ENCODE measurements at regions not wholly inside any gene's neighbourhood (a gene's known extent, or its start where the extent isn't known, plus 50 kb on each side); places are given as distances from the start of the nearest gene placed in this dataset.

- Histone ChIP-seq H2BK12ac (ENCODE audit: low read depth, low read length) (no peak overlapping the region), H3K27ac (ENCODE audit: low read depth, low read length) (no peak overlapping the region), H3K23me2 (ENCODE audit: low read depth, low read length) (no peaks in the 10 kb centered on the region), H3K23ac (ENCODE audit: insufficient read length) (no peak overlapping the region), H3K18ac (ENCODE audit: extremely low read depth, low read length) (no peak overlapping the region), H4K91ac (replicated peaks; ENCODE audit: insufficient read length, low read length) (no peak overlapping the region), H2AK5ac (ENCODE audit: low read depth, low read length) (no peak overlapping the region), H4K8ac (ENCODE audit: extremely low read depth, insufficient read depth, low read length) (no peak overlapping the region), H3K4ac (replicated peaks; ENCODE audit: insufficient read length, low read depth, low read length) (no peak overlapping the region), H3K36me3 (ENCODE audit: control insufficient read depth in 2 of 4, insufficient read depth in 4 of 4, low read length in 3 of 4) (no peaks in the 10 kb centered on the region), H3K4me3 (ENCODE audit: extremely low read depth in 1 of 4, insufficient read depth in 2 of 4, low read depth in 3 of 4, low read length in 4 of 4) (no peak overlapping the region), H2BK20ac (ENCODE audit: low read length) (no peak overlapping the region), H3K27me3 (replicated peaks in 1 of 4; ENCODE audit: control insufficient read depth in 3 of 4, extremely low read depth in 1 of 4, insufficient read depth in 3 of 4, low read length in 3 of 4) (no peaks in the 10 kb centered on the region), H4K5ac (ENCODE audit: insufficient read length, low read depth, low read length) (no peak overlapping the region), H2BK5ac (ENCODE audit: low read depth, low read length) (no peak overlapping the region), H3K9me3 (ENCODE audit: insufficient read depth in 2 of 2, low read depth in 1 of 2, low read length in 1 of 2) (0 out of 4 replicates have a peak, but pooled peaks cover 0 to 4% of the 10 kb centered on the region in 2 experiments), H3K4me2 (ENCODE audit: insufficient read depth in 1 of 2, low read depth in 2 of 2, low read length in 2 of 2) (no peak overlapping the region), H3K14ac (ENCODE audit: insufficient read length) (no peak overlapping the region), H3K9ac (replicated peaks in 1 of 4; ENCODE audit: extremely low read depth in 1 of 4, low read depth in 3 of 4, low read length in 3 of 4) (no peak overlapping the region), H4K20me1 (replicated peaks in 1 of 2; ENCODE audit: control insufficient read depth in 1 of 2, insufficient read depth in 2 of 2, low read length in 2 of 2) (no peaks in the 10 kb centered on the region), H3K79me1 (ENCODE audit: low read depth, low read length) (no peaks in the 10 kb centered on the region), H3K79me2 (ENCODE audit: control insufficient read depth in 1 of 2, insufficient read depth in 2 of 2, low read length in 2 of 2) (no peaks in the 10 kb centered on the region), H3K56ac (replicated peaks; ENCODE audit: insufficient read length, low read depth, low read length) (no peak overlapping the region), H2AFZ (ENCODE audit: low read length) (no peak overlapping the region), H2BK120ac (replicated peaks; ENCODE audit: low read depth, low read length) (no peak overlapping the region), H2BK15ac (ENCODE audit: low read length) (no peak overlapping the region), H3K4me1 (replicated peaks in 1 of 4; ENCODE audit: control insufficient read depth in 3 of 4, insufficient read depth in 4 of 4, low read length in 3 of 4) (peaks cover 0 to 3% (median 1%) of the 10 kb centered on the region in 4 experiments; a peak in 1 of 7 replicates)
- FAIRE-seq (no peak), DNase-seq (ENCODE audit: low read depth in 1 of 2, low spot score in 2 of 2) (no peak)
- no peak for TF ChIP-seq SP2 (IDR thresholded peaks at IDR 0.05; ENCODE audit: low read length)
- no peak for TF ChIP-seq POLR2A (IDR thresholded peaks at IDR 0.05; ENCODE audit: control extremely low read depth in 1 of 2, low read depth in 2 of 2, low read length in 2 of 2)
- no peak for TF ChIP-seq RFX5 (IDR thresholded peaks at IDR 0.05; ENCODE audit: borderline replicate concordance, low read depth, low read length)
- no peak for TF ChIP-seq FOSL1 (IDR thresholded peaks at IDR 0.05; ENCODE audit: insufficient read depth, low read depth, low read length)
- TF ChIP-seq NRF1 (IDR thresholded peaks at IDR 0.05; ENCODE audit: low read depth, low read length) = no peak
- 100% methylated on average over 3 of the region's 3 CpGs; no CpG with 5 or more reads in 1 of the 2 experiments for WGBS, 2 experiments (ENCODE audit: extremely low coverage in 1 of 2, insufficient coverage in 1 of 2, insufficient read length in 1 of 2, insufficient replicate concordance in 2 of 2, low coverage in 1 of 2, low lambda C conversion rate in 2 of 2, missing lambda C conversion rate in 1 of 2)
- CTCF ChIA-PET (ENCODE audit: partially characterized antibody) = interaction anchor here (0.6 to 1.5 kb wide), 2 partner anchors 18 to 919 kb away, joined by 3 to 8 read pairs; no protein-coding TSS in a partner anchor
- POLR2A ChIA-PET (ENCODE audit: partially characterized antibody) = no interaction called here
These were observed 314.1 kb downstream of the RAPGEF2 start for GRCh38 chr4:159416996-159417395.

All from H1 (cell line).